Neutrophil (primary cell): ENCODE measurements at regions not wholly inside any gene's neighbourhood (a gene's known extent, or its start where the extent isn't known, plus 50 kb on each side); places are given as distances from the start of the nearest gene placed in this dataset.

Source experiments
- H3K27ac ChIP-seq: fragments of 200-600 bp; sonication (generic); 2 replicates; pipeline ENCODE4 v1.5.1; 2016; ENCODE audit warnings: mild to moderate bottlenecking, moderate library complexity
- H3K27me3 ChIP-seq: fragments of 200-600 bp; sonication (generic); 2 replicates; pipeline ENCODE4 v1.6.0; 2016; ENCODE audit warnings: mild to moderate bottlenecking
- H3K36me3 ChIP-seq: fragments of 200-600 bp; sonication (generic); 2 replicates; pipeline ENCODE4 v1.5.1; 2017
- H3K4me1 ChIP-seq, 2 experiments: fragments of 200-600 bp in 1 of 2; sonication (generic) in 1 of 2; 1 replicate in 1 of 2; 2 replicates in 1 of 2; pipeline versions ENCODE4 v1.5.1 to v1.6.1; 2013 to 2016; ENCODE audit warnings: low read depth in 1 of 2, low read length in 1 of 2, mild to moderate bottlenecking in 1 of 2, moderate library complexity in 1 of 2; ENCODE audit not compliant: control insufficient read depth in 1 of 2, insufficient read depth in 1 of 2
- H3K4me3 ChIP-seq, 2 experiments: fragments of 200-600 bp in 1 of 2; sonication (generic) in 1 of 2; 1 replicate in 1 of 2; 2 replicates in 1 of 2; pipeline ENCODE4 v1.5.1; 2013 to 2016; ENCODE audit warnings: low read depth in 1 of 2, low read length in 1 of 2, mild to moderate bottlenecking in 1 of 2, moderate library complexity in 1 of 2
- H3K9me3 ChIP-seq: fragments of 200-600 bp; sonication (generic); 2 replicates; pipeline ENCODE4 v1.5.1; 2016
- TF ChIP-seq, protein P1 (sequence below): fragments of 200-600 bp; sonication (generic); IDR thresholded peaks from 2 replicates; pipeline ENCODE4 v1.5.1; 2016; ENCODE audit warnings: antibody characterized with exemption

DNA sequence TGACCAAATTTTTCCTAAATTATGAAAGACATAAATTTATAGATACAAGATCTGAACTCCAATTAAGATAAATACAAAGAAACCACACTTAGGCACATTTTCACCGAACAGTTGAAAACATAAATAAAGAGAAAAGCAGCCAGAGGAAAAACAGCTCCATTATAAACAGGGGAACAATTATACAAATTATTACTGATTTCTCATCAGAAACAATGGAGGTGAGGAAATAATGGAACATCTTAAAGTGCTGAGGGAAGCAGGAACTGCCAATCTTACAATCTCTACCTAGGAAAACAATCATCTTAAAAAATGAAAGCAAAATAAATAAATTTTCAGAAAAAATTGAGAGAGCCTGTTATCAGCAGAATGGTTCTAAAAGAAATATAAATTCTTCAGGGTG, 234.4 kb upstream of the PMFBP1 start:
- Histone ChIP-seq H3K4me1 (no peaks in the 10 kb centered on the region), H3K9me3 (no peaks in the 10 kb centered on the region), H3K4me3 (no peak overlapping the region), H3K27me3 (no peaks in the 10 kb centered on the region), H3K36me3 (no peaks in the 10 kb centered on the region), H3K27ac (no peak overlapping the region)
- TF ChIP-seq, protein P1, sequence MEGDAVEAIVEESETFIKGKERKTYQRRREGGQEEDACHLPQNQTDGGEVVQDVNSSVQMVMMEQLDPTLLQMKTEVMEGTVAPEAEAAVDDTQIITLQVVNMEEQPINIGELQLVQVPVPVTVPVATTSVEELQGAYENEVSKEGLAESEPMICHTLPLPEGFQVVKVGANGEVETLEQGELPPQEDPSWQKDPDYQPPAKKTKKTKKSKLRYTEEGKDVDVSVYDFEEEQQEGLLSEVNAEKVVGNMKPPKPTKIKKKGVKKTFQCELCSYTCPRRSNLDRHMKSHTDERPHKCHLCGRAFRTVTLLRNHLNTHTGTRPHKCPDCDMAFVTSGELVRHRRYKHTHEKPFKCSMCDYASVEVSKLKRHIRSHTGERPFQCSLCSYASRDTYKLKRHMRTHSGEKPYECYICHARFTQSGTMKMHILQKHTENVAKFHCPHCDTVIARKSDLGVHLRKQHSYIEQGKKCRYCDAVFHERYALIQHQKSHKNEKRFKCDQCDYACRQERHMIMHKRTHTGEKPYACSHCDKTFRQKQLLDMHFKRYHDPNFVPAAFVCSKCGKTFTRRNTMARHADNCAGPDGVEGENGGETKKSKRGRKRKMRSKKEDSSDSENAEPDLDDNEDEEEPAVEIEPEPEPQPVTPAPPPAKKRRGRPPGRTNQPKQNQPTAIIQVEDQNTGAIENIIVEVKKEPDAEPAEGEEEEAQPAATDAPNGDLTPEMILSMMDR, result no peak

- Histone ChIP-seq H3K27ac (no peak overlapping the region), H3K9me3 (no peaks in the 10 kb centered on the region)
Measured at GRCh38 chr16:72404299-72404698, 232.3 kb upstream of the PMFBP1 start.

DNA sequence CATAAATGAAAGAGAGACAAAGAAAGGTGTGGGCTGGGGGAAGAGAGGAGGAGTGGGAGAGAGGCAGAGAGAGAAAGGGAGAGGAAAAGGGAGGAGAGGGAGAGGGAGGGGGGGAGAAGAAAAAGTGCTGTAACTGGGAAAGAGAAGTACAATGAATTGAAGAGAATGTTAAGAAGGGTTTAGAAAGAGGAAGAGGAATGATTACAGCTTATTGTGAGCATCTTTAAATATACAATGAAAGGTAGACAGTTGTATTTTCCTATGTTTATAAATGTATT, 229.1 kb upstream of the PMFBP1 start:
- H3K4me1 ChIP-seq, result no peaks in the 10 kb centered on the region
- no peaks in the 10 kb centered on the region for H3K27me3 ChIP-seq
- no peaks in the 10 kb centered on the region for H3K9me3 ChIP-seq
- TF ChIP-seq, protein P1, result no peak
- H3K27ac ChIP-seq, result no peak overlapping the region
- no peaks in the 10 kb centered on the region for H3K36me3 ChIP-seq
- H3K4me3 ChIP-seq, result no peak overlapping the region

More at GRCh38 chr16:72404299-72404698, 232.3 kb upstream of the PMFBP1 start:
- H3K4me1 ChIP-seq, result no peaks in the 10 kb centered on the region
- TF ChIP-seq, protein P1, result no peak
- no peaks in the 10 kb centered on the region for H3K36me3 ChIP-seq
- H3K4me3 ChIP-seq, result no peak overlapping the region
- no peaks in the 10 kb centered on the region for H3K27me3 ChIP-seq

GRCh38 chr16:72400257-72401083, 228.5 kb upstream of the PMFBP1 start:
- H3K9me3 ChIP-seq, result no peaks in the 10 kb centered on the region
- no peaks in the 10 kb centered on the region for H3K27me3 ChIP-seq
- no peak overlapping the region for H3K4me3 ChIP-seq
- no peak overlapping the region for H3K27ac ChIP-seq
- no peaks in the 10 kb centered on the region for H3K4me1 ChIP-seq
- H3K36me3 ChIP-seq, result no peaks in the 10 kb centered on the region
- TF ChIP-seq, protein P1, result peak; percentile 46

DNA sequence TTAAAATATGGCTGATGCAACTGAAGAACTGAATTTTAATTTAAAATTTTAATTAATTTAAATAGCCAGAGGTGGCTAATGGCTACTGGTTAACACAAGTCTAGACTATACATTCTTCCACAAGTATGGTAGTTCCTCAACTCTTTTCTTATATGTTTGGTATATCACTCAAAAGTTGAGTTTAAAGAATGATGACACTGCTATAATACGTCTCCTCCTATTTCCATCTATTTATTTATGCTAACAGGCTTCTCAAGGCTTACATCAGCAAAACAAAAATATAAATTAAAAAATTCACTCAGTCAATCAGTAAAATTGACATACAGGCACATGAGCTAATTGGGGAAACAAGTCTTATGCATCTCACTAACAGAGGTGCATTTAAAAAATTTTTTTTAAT, 227.9 kb upstream of the PMFBP1 start:
- no peak overlapping the region for H3K27ac ChIP-seq
- no peaks in the 10 kb centered on the region for H3K9me3 ChIP-seq
- no peaks in the 10 kb centered on the region for H3K36me3 ChIP-seq
- no peaks in the 10 kb centered on the region for H3K27me3 ChIP-seq
- H3K4me3 ChIP-seq, result no peak overlapping the region
- TF ChIP-seq, protein P1, result no peak
- H3K4me1 ChIP-seq, result no peaks in the 10 kb centered on the region
